IPS-NIHi7 (cell line): ENCODE measurements at regions not wholly inside any gene's neighbourhood (a gene's known extent, or its start where the extent isn't known, plus 50 kb on each side); places are given as distances from the start of the nearest gene placed in this dataset.
A peak's percentile ranks its signal among the peaks of the same experiment; 100 is the strongest.

ENCODE experiments used
- DNase-seq: peaks from one replicate; pipeline ENCODE4 v3.0.0; 2012; ENCODE audit warnings: mixed read lengths; ENCODE audit errors: extremely low spot score

- DNase-seq, result no peak
Observed at GRCh38 chr17:12528036-12528435, 137.7 kb upstream of the MYOCD start.

GRCh38 chr17:12530161-12530560, 135.5 kb upstream of the MYOCD start:
- no peak for DNase-seq

DNA sequence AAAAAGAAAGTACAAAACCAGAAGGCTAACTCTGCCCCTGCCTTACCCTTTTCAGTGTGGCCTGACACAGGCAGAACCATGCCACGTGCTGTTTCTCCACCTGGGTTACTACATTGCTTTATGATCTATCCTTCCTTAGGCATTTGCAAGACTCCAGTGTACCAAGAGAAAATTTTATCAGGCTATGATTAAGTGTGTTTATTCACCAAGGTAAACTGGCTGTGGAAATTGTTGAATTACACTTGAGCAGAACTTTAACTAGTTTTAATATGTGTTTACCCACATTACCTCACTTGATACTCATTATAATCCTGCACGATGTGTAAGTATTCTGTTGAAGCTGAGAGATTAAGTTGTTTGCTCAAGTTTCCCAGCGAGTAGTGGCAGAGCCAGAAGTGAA, 129.7 kb upstream of the MYOCD start:
- no peak for DNase-seq

GRCh38 chr17:12536472-12536871, 129.2 kb upstream of the MYOCD start:
- no peak for DNase-seq

- DNase-seq, result no peak
Observed at GRCh38 chr17:12537436-12537835, 128.3 kb upstream of the MYOCD start.

- no peak for DNase-seq
Observed at GRCh38 chr17:12538003-12538402, 127.7 kb upstream of the MYOCD start.

GRCh38 chr17:12545877-12546513, 119.7 kb upstream of the MYOCD start:
- DNase-seq, result peak; percentile 81

DNA sequence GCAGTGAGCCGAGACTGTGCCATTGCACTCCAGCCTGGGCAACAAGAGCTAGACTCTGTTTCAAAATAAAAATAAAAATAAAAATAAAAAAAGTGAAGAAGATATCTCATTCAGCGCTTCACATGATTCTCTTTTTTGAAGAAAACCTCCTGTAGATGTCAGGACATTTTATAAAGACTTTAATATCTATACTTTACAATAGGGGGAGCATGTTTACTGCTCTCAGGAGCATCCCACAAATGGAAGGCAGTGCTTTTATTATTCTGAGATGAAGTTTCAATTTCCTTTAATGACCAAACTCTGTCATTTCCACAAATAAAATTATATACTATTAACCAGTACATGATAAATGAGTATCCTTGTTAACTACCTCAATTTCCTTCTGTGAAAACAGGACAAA, 118.7 kb upstream of the MYOCD start:
- DNase-seq, result no peak

GRCh38 chr17:12547831-12548230, 117.9 kb upstream of the MYOCD start:
- DNase-seq, result no peak

- no peak for DNase-seq
Observed at GRCh38 chr17:12548558-12548957, 117.1 kb upstream of the MYOCD start.

- no peak for DNase-seq
Observed at GRCh38 chr17:12549499-12550041, 116.1 kb upstream of the MYOCD start.

DNA sequence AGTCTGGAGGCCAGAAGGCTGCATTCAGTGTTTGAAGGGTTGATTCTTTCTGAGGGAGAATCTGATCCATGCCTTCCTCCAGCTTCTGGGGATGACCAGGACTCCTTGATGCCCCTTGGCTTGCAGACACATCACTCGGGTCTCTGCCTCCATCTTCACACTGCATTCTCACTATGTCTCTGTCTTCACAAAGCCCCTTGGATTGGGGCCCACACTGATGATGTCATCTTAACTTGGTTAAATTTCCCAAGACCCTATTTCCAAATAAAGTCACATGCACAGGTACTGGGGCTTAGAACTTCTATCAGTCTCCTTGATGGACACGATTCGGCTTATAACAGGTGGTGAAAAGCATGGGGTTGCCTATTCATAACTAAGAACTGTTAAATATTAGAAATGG, 112.1 kb upstream of the MYOCD start:
- DNase-seq, result no peak

GRCh38 chr17:12554251-12554650, 111.4 kb upstream of the MYOCD start:
- DNase-seq, result no peak

DNA sequence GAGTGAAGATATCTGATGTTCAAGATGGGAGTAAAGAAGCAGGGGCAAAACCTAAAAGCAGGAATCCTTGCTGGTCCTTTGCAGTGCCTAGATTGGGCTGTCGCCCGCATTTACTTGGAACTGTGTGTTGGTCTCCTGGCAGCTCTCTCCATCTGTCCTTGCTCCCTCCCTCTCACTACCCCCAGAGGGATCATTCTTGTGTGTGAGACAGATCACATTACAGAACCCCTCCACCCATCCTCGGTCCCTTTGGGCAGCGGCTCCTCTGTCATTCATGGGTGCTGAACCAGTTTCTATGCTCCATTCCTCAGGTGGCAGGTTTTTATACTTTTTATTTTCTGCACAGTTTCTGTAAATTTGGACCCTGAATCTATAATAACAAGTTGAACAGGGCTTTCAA, 99.4 kb upstream of the MYOCD start:
- peak; percentile 59 for DNase-seq

GRCh38 chr17:12567077-12568053, 98.3 kb upstream of the MYOCD start:
- DNase-seq, result no peak

DNA sequence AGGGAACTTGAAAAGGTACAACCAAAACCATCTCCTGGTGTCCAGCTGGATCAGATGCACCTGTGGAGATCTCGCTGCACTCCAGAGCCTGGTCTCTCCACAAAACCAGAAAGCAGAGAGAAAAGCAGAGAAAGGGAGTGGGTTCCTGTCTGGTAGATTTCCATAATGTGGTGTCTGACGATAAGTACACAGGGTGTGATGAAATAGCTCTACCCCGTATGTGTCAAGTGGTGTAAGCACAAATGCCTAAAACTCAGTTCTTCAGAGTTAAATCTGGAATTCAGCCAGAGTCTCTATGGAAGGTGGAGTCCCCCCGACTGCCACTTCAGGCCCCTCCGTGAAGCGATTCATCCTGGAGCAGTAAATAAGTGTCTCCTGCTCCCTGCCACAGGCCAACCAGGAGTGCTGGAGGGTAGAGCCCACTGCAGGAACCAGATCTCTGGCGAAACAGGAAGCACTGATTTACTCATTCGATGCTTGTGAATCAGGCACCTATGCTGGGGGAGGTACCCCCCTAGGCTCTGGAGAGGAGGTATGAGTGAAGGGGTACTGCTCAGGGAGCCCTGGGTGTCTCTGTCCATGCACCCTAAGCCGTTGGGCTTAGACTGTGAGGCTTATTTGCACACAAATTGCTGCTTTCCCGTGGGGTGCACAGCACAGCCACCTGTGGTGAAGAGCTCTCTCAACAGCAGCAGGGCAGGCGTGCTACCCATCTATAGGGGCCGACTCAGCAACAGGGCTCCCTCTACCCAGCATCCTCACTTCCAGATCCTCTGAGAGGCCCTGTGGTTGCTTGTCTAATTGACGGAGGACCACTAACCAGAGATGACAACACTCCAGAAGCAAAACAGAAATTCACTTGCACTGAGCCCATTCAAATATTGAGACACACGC, 97.1 kb upstream of the MYOCD start:
- DNase-seq, result peak; percentile 18

DNA sequence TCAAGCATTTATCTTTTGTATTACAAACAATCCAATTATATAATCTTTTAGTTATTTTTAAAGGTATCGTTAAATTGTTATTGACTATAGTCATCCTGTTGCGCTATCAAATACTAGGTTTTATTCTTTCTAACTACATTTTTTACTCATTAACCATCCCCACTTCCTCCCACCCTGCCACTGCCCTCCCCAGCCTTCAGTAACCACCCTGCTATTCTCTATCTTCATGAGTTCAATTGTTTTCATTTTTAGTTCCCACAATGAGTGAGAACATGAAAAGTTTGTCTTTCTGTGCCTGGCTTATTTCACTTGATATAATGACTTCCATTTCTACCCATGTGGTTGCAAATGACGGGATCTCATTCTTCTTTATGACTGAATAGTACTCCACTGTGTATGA, 94.1 kb upstream of the MYOCD start:
- no peak for DNase-seq

DNA sequence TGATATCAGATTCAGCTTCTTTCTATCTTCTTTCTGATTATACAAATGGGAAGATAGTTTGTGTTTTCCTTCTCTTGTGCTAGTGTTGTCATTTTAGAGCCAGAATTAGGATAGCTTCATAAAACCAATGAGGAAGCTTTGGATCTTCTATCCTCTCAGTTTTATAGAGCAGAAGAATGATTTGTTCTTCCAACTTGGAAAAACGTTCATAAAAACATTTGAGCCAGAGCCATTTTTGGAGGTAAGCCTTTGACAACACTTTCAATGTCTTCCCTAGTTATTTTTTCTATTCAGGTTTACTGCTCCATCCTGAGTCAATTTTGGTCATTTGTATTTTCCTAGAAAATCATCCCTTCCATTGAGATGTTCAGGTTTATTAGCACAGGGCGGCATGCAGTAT, 91.2 kb upstream of the MYOCD start:
- no peak for DNase-seq

DNA sequence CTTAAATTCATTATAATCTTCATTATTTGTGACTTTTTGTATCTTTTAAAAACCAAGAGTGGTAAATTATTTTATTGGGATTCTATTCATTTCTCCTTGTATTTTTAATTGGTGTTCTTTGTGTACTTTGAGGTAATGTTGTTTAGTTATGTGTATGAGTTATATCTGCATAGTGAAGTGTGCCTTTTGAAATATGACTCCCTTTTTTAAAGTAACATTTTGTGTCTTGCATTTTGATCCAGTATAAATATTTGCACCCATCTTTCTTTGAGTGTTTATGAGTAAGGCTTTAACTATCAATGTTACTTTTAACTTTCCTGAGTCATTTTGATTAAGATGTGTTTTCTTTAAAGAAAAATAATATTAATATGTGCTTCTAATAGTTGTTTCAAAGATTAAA, 90.0 kb upstream of the MYOCD start:
- DNase-seq, result no peak

GRCh38 chr17:12579288-12579687, 86.4 kb upstream of the MYOCD start:
- DNase-seq, result no peak

GRCh38 chr17:12580640-12581039, 85.0 kb upstream of the MYOCD start:
- no peak for DNase-seq

- no peak for DNase-seq
Observed at GRCh38 chr17:12584727-12585126, 81.0 kb upstream of the MYOCD start.
